GM18511 (cell line): ENCODE measurements at regions not wholly inside any gene's neighbourhood (a gene's known extent, or its start where the extent isn't known, plus 50 kb on each side); places are given as distances from the start of the nearest gene placed in this dataset.
"Not testable (repeated sequence)": the region's sequence is repeated elsewhere in the genome, so short reads cannot be mapped to it uniquely, and the experiment has no call there.

Experiments
- ATAC-seq: cut with Tn5 transposase; IDR thresholded peaks from one replicate; pipeline ENCODE4 v1.9.1; 2021; ENCODE audit warnings: mild to moderate bottlenecking, moderate library complexity; ENCODE audit not compliant: unreplicated experiment

GRCh38 chr4:138634915-138635314 lies 380.7 kb upstream of the NOCT start:
- no peak for ATAC-seq

DNA sequence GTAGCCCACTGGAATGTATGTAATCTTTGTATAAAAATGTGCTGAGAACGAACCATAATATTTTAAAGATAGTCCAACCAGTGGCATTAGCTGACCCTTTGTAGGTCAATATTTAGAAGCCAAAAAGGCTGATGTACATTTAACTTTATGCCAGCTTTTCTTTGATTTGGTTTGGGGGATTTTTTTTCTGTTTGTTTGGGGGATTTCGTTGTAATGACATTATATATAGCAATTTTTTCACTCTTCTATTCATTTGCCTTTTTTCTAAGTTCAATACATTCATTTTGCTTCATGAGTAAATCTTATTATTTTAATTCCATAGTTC lies 382.0 kb upstream of the NOCT start:
- no peak for ATAC-seq

GRCh38 chr4:138632856-138633579 lies 382.6 kb upstream of the NOCT start:
- ATAC-seq: no peak

DNA sequence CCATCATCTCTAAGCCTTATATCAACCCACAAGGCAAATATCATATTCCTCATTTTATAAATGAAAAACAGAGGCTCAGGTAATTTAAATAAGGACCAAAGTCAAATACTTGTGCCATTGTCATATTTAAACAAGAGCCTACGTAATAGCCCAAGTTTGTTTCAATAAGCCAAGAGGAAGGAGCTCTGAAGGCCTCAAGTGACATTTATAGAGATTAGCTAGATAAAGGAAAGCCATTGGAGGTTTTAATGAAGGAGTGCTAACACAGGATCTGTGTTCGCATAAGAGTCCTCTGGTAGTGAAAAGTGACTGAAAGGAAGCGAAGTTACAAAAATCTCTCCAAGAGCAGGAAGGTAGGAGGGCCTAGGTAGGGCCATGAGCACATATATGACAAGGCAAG lies 384.9 kb upstream of the NOCT start:
- ATAC-seq: no peak

DNA sequence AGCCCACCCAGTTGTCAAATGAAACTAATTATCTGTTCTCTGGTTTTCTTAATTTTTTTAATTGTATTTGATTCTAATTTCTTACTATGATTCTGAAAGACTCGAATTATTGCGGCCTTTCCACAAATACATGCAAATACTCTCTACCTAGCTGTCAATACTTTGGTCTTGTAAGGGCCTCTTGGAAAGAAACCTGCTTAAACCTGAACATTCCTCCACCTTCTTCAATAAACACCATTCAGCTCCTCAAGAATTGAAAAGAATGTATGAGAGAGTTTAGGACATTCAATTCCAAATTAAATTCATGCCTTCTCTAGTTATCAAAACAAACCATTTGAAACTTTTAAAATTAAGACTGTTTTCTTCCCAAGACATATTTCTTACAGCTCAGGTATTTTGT lies 385.9 kb upstream of the NOCT start:
- no peak for ATAC-seq

- no peak for ATAC-seq
Observed at GRCh38 chr4:138627096-138627495, 384.9 kb upstream of the SLC7A11 start.

GRCh38 chr4:138622362-138622761 lies 380.2 kb upstream of the SLC7A11 start:
- not testable (repeated sequence) for ATAC-seq

DNA sequence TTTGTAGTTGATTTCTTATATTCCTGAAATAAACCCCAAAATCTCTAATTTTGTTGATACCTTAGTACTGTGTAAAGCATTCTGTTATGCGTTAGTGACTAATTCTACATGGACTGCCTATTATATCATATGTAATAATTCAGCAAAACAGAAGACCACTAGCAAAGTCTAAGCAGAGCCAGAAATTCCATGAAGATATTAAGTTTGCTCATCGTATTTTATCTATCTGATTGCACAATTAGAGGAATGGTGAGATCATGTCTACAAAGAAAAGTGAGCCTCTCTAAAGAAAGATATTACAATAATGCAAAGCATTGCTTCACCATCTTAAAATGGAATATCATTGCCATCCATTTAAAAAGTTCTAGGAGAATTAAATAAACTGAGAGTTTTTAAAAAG lies 374.6 kb upstream of the SLC7A11 start:
- no peak for ATAC-seq

DNA sequence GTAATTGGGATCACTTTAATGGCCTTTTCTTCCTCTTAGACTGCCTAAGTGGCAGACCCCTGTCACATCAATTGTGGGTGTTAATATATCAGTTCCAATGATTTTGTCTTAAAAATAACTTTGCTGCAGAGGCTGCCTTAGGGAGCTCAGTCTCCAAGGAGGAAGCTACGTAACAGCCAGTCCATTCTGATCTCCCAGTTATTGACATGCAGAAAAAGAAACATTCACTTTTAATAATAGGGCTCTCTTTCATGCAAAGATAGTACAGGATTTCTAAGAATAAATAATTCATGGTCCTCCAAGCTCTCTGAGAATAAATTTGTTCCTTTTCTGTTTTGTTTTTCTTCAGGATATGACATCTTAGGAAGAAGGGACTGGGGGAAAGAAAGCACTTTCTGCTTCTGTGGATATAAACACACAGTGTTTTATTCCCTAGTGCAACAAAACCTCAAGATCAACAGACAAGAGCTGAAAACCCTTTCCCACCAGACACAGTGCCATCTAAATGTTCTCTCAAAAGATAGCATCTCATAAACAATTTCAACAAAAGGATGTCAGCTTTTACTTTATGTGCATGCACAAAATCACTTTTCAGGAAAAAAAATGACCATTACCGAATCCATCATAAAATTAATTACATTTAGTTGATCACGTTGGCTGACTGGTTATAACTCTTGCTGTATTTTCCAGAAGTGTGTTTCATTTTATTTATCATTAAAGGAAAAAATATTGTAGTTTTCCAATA lies 372.4 kb upstream of the SLC7A11 start:
- ATAC-seq: no peak

DNA sequence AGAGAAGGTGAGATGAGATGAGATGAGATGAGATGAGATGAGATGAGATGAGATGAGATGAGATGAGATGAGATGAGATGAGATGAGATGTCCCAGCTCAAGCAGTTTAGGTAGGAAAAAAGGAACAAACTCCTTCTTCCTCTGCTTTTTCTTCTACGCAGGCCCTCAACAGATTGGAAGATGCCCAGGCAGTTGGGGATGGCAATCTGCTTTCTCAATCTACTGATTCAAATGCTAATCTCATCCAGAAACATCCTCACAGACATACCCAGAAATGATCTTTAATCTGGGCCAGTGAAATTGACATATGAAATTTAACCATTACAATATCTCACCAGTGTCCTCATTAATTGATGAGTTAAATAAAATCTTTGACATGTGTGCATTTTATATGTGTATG lies 370.3 kb upstream of the SLC7A11 start:
- no peak for ATAC-seq

DNA sequence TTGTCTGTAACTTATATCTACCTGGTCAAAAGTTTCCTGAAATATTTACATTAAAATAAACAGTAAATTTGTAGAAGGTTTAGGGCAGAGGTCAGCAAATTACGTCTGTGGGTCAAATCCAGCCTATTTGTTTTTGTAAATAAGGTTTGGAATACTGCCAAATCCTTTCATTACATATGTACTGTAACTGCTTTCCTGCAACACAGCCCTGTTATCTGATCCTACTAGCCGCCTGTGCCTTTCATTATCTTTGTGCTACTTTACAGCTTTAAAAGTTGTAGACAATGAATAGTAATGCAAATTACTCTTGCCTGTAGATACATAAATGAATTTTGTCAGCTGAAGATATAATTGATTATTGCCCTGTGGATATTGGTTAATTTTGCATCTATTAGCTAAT lies 369.6 kb upstream of the SLC7A11 start:
- no peak for ATAC-seq

- ATAC-seq: no peak
Observed at GRCh38 chr4:138611017-138611416, 368.9 kb upstream of the SLC7A11 start.

DNA sequence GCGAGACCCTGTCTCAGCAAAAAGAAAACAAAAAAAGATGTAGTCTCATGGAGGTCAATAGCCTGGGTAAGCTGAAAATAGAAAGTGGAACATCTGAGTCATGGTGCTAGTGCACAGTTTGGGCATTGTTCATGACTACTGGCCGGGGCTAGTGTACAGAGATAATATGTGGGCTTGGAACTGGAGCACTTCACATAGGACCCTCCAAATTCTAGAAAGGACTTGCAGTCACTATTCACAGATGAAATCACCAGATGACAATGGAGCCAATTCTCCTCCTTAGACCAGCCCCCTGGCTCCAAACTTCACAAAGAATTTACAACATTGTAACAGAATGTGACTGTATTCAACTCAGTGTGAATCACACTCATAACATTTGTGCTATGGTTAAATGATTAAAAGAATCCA lies 367.8 kb upstream of the SLC7A11 start:
- ATAC-seq: peak; percentile 87

- ATAC-seq: no peak
Observed at GRCh38 chr4:138604556-138604955, 362.4 kb upstream of the SLC7A11 start.

GRCh38 chr4:138602664-138603063 lies 360.5 kb upstream of the SLC7A11 start:
- no peak for ATAC-seq

DNA sequence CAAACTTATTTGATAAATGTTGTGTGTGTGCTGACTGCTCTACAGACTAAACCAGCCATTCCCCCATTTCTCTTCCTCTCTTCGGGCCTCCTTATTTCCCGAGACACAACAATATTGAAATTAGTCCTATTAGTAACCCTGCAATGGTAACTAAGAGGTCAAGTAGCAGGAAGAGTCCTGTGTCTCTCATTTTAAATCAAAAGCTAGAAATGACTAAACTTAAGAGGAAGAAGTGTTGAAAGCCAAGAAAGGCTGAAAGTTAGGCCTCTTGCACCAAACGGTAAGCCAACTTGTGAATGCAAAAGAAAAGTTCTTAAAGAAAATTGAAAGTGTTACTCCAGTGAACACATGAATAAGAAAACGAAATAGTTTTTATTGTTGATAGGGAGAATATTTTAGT lies 357.8 kb upstream of the SLC7A11 start:
- peak; percentile 82 for ATAC-seq

DNA sequence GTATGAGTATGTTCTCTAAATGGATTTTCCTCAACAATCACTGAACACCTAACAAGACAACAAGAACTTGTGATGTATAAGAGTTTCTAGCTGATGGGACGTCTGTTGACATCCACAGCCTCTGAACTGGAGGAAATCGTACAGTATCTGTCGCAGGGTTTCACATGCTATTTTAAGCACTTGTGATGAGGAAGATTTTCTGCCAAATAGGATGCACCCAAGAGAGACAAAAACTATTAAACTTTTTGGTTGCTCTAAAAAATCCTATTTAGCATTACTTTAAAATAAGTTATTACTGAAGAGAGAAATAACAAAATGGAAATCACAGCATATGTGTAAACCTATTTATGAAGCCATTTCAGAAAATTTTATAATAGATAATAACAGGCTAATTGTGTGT lies 356.1 kb upstream of the SLC7A11 start:
- ATAC-seq: no peak

- ATAC-seq: no peak
Observed at GRCh38 chr4:138596896-138597295, 354.7 kb upstream of the SLC7A11 start.

DNA sequence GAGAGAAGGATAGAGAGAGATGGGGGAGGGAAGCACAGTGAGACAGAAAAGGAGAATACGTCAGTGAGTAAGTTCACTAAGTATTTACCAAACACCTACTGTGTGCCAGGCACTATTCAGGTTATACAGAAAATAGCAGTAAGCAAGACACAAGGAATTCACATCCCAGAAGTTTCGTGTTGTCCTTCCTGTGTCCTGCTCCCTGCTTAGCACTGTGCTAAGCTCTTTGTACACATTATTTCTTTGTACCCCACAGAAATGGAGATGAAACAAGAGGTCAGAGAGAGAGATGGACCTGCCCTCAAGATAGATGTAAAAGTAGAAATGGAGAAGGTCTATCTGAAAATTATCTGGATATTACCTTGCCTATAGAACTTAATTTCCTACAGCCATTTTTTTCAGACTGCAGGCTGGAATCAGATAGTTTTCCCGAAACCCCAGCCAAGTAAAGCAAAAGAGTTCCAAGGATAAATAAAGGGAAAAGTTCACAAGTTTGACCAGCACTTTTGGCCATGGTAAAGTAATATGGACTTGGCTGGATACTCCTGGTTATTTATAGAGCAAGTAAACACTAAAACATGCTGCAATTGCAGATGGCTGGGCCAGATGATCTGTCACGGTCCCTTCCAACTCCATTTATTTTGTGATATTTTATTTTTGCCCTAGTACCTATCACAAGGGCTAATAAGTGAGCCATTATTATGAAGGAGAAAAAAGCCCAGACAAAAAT lies 353.7 kb upstream of the SLC7A11 start:
- ATAC-seq: no peak

GRCh38 chr4:138595171-138595570 lies 353.0 kb upstream of the SLC7A11 start:
- ATAC-seq: no peak

GRCh38 chr4:138592796-138593195 lies 350.6 kb upstream of the SLC7A11 start:
- ATAC-seq: no peak

DNA sequence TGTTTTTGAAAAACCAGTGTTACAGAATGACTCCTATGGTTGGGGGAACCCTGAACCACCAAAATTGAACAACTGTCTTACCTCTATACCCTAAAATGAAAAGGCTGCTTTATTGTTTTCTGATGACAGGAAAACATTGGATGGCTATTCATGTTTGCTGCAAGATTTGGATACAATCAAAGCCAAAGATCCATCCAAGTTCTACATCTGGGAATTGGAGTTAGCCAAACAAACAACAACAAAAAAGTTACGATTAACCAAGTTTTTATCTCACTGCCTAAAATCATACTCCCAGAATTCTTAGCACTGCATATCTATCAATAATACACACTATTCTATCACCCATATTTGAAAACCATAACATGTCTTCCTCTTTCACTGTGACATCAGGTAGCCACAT lies 349.7 kb upstream of the SLC7A11 start:
- no peak for ATAC-seq
